ENCODE measurements at regions not wholly inside any gene's neighbourhood (a gene's known extent, or its start where the extent isn't known, plus 50 kb on each side); places are given as distances from the start of the nearest gene placed in this dataset.

DNA sequence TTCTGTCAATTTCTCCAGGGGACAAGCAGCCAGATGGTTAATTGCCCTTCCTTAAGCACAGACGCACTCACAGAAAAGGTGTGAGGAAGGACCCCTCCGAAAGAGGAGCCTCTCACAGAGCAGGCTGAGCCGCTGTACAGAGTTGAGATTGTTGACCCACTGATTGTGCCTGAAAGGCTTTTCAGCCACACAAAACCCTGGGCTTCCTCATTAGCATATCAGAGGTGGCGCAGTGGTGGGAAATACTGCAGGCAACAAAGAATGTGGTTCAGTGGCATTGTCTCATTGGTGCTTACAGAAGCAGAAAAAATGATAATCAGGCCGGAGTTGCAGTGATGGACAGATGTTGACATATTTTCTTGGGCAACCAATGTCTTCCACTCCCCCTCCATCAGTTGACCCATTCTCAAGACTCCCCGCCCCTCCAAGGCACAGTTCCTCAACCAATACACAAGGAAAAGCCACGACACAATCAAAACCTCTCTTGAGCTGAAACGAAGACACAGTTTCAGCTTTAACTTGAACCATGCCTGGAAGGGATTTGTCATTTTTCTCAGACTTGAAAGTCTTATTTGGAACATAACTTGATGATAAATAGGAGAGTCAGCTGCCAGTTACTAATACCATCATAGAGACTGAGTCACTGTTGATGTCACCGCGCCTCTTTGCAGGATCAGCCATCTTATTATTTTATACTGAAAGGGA is 53.1 kb downstream of the ATXN3L start:
- peak in 2 of 4 experiments; percentile 21 to 31 for DNase-seq

DNA sequence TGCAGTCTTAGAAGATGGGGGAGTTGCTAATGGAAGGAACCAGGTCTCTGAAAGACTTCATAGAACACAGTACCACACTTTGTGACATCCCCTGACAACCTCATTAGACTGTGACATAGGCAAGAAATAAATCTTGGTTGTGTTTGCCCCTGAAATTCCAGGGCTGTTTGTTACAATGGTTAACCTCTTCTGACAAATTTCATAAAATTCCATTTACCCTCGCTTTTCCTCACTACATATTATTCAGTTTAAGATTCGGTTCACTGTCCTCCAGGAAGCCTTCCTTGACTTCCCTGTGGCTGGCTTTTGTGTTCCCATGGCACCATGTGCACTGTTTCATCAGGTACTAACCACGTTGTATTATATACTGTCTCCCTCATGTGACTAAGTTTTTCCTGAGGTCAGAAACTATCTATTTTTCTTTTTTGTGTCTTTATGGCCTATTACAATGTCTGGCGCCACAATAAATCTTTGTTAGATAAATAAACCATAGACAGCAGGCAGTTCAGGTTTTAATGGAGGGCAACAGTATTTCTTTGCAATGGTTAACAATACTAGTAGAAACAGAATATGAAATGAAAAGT is 54.2 kb downstream of the ATXN3L start:
- DNase-seq = no peak

DNA sequence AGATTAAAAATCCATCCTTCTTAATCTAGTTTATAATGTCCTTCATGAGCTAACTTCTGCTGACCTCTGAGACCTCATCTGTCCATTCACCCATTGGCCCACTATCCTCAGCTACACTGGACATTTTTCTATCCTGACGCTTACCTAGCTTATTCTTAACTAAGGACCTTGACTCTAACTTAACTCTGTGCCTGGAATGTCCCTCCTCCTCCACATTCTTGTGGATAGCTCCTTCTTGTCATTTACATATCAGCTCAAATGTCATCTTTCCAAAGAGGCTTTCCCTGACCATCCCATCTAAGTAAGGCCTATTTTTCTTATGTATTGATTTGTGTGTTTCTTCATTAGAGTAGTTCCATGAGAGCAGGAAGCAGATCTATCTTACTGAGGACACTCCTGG is 54.7 kb downstream of the ATXN3L start:
- DNase-seq = no peak

DNA sequence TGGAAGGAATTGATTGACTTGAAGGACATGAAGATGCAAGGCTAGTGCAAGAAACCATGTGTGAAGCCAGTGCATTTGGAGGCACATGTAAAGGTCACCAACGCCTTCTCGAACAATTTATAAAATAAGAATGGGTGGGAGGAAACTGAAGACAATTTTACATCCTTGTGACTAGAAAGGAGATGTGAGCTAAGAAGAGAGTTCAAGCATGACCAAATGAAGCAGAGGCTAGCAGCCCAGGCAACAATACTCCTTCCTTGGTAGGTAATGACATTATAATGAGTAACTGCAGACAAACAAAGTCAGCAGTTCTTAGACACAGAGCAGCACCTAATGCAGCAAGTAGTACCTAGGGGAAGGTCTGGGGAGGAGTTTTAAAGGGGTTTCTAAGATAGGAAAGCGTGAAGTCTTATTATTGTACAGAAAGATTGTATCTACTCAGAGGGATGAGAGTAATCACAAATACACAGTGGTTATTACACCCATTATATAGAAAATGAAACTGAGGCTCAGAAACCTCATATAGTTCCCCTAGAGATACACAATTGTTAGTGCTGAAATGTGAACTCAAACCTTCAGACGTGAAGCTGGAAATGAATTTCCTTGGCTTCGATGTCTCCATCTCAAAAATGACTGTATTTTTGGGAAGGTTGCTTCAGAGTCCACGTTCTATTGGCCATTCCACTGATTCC is 56.1 kb downstream of the ATXN3L start:
- no peak for DNase-seq

DNA sequence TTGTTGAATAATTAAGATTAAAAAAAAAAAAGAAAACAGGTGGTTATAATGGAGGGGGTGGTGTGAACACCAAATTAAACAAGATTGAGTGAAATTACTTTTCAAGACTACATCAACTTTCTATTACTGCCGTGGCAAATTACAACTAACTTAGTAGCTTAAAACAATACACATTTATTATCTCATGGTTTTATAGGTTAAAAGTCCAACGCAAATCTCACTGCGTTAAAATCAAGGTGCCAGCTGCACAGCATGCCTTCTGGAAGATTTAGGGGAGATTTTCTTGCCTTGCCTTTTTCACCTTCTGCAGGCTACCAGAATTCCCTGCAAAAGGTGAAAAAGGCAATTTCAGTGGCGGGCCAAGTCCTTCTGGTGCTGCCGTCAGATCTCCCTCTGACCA is 58.5 kb downstream of the ATXN3L start:
- DNase-seq = no peak

DNA sequence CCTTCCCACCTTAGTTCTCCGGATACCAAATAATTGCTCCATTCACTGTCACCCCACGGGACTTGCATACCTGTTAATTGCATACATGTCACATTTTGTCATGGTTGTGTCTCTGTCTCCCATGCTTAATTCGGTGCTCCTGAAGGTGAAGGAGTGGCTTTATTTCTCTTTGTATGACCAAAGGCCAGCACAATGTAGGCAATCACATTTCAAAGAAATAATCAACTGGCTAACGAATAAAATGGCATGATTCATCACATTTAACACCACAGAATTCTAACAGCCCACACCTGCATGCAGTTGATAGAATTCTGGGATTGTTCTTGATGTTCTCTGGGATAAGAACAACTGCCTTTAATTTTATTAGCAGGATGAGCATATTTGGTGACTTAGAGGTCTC is 59.3 kb downstream of the ATXN3L start:
- DNase-seq = no peak

DNA sequence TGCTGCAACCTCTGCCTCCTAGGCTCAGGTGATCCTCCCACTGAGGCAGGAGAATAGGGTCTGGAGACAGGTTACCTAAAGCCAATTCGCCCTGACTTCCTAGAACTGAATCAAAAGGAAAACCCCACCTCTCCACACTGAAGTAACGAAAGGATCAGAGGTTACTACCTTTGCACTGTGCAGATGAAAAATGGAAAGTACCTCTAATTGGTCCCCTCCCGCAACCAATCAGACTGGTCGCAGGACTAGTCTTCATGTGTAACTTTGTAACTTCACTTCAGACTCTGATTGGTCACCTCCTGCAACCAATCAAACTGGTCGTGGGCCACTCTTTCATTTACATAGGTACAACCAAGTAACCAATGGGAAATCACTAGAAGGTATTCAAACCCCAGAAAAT is 61.1 kb downstream of the ATXN3L start:
- no peak for DNase-seq

DNA sequence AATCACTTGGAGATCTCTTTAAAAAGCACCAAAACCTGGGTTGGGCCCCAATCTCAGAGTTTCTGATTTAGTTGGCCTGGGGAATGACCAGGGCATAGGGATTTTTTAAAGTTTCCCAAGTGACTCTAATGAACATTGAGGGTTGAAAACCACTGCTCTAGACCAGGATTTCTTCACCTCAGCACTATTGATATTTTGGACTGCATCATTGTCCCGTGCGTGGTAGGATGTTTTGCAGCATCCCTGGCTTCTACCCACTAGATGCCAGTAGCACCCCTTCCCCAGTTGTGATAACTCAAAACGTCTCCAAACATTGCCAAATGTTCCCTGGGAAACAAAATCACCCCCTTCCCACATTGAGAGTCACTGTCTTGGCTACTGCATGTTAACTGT is 61.8 kb downstream of the ATXN3L start:
- DNase-seq = no peak

DNA sequence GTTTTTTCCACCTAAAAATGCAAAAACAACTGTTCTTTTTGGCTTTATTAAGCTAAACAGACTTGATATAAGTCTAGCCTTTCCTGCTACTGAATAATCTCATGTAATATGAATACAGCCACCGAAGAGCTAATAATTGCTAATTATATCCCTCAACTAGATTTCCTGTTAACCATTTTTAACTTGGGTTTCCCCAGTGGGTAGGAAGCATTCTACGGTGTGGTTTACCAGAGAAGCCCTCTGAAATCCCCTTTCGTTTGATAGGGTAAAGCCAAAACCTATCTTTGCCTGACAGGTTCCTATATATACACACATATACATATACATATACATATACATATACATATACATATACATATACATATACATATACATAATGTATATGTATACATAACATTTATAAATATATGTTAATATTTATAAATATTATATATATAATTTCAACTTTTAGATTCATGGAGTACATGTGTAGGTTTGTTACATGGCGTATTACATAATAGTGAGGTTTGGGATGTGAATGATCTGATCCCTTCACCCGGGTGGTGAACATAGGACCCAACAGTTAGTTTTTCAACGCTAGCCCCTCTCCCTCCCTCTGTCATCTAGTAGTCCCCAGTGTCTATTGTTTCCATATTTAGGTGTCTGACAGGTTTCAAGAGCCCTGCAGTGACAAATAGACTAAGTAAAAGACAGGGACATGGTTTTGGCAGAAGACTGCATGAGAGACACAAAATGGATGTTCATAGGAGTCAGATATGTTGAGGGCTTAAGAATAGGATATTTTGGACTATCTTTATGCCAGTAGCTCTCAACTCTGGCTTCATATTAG is 62.4 kb downstream of the ATXN3L start:
- no peak for DNase-seq

DNA sequence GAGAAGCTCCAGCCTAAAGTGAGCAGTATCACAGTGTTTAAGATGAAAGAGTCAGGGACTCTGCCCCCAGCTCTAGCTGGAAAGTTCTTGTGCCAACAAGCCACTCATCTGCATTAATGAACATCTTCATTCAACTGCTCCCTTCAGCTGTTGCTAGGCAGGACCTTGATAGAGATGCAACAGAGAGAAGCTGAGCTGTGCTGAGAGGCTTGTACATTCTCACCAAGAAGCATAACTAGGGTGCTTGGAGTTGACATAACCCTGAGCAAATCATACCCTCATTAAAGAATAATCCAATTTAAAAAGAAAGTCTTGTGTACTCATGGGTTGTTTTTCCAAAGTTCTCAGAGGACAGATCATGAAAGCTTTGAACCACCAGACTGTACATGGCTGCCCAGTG is 63.2 kb downstream of the ATXN3L start:
- no peak for DNase-seq

DNA sequence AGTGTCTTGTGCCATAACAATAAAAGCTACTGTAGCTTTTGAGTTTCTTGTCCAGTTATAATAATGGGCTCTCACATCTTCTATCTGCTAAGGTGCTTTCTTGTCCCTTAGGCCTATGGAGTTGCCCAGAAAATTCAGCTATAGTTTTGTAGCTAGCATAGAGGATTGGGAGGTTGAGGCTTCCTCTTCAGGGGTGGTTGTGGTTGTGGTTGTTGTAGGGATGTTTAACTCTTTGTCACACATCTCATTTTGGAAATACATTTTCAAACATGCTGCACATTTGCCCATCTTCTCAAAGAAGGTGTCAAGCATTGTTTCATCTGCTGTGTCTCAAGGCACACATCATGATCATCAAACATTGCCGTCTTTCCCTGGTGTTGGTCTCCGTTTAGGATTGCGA is 65.0 kb downstream of the ATXN3L start:
- DNase-seq = no peak

DNA sequence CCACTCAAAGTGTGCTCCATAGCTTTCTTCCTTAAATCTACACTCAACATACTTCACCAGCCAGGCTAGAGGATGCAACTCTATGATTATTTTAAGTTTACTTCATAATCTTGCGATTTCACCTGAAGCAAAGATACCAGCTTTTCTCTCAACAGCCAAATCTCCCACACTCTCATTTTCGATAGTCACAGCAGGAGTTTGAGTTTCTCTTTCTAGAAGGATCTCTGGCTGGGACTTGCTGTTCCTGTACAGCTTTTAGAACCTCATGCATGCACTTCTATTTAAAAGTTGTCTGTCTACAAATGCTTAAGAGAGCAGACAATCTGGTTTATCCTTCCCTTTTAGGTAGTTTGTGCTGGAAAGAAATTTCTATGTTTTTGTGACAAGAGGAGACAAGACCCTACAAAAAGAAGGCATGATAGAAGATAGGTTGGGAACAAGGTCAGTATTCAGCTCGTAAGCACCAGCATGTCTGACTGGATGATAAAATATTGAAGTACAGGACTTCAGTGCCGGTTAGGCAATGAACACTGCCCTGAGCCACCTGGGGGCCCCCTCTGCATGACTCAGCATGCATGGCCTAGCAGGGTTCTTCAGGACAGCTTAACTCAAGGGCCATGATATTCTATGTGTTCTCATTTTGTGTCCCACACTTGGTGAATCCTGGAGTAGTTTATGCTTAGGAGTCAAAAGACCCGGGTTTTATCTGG is 65.6 kb downstream of the ATXN3L start:
- peak in 1 of 4 experiments; percentile 3 for DNase-seq

DNA sequence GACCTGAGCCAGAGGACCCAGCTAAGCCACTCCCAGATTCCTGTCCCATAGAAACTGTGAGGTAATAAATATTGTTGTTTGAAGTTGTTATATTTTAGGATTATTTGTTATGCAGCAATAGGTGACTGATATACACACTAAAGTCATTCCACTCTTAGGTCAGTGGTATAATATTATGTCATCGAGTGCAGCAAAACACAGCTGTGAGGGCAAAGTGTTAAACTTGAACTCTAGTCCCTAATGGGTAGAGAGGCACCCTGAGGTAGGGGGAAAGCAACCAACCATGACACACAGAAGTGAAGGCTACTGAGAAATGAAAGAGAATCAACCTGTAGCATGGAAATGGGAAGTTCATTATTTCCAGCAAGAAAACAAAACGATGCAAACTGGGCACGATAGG is 66.6 kb downstream of the ATXN3L start:
- DNase-seq = peak in 1 of 4 experiments; percentile 9

DNA sequence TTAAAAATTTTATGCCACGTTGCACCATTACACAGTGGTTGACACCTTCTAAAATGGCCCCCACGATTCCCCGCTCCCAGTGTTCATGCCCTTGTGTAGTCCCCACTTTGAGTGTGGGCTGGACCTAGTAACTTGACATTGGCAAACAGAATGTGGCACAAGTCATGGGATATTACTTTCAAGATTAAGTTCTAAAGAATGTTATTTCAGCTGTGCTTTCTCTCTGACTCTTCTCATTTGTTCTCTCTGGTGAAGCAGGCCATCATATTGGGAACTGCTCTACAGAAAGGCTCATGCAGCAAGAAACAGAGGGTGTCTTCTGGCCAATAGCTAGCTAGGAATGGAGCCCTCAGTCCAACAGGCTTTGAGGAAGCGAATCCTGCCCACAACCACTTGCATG is 67.1 kb downstream of the ATXN3L start:
- DNase-seq = peak in 1 of 4 experiments; percentile 12

DNA sequence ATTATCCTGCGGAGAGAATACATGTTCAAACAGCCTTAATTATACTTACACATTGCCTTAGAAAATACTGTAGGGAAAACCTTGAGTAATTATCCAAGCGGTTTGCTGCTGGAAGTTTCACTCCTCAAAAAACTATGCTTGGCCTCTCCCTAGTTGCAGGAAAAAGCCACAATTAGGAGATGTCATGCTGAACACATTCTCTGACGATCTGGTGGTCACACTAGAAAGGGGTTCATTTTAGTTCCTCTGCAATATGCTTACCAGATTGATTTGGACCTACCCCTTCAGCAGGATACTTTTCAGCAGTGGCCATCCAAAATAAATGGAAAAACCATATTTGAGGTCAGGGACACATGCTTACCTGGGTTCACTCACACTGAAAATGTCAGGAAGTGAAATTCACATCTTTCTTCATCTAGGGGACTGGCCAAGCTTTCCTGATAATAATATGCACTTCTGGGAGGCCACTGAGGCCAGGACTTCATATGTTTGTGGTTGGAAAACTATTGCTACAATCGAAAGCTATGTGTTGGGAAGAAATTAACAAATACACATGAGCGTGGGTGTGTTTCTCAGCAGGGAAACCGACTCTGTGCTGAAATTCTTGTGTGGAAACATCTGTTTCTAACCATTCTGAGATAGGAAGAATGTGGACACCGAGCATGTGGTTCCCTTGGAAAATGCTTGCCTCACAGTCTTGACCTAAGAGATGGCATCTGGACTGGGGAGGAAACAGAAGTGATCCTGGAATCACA is 68.8 kb downstream of the ATXN3L start:
- peak; percentile 80 to 95 (median 86) for DNase-seq

DNA sequence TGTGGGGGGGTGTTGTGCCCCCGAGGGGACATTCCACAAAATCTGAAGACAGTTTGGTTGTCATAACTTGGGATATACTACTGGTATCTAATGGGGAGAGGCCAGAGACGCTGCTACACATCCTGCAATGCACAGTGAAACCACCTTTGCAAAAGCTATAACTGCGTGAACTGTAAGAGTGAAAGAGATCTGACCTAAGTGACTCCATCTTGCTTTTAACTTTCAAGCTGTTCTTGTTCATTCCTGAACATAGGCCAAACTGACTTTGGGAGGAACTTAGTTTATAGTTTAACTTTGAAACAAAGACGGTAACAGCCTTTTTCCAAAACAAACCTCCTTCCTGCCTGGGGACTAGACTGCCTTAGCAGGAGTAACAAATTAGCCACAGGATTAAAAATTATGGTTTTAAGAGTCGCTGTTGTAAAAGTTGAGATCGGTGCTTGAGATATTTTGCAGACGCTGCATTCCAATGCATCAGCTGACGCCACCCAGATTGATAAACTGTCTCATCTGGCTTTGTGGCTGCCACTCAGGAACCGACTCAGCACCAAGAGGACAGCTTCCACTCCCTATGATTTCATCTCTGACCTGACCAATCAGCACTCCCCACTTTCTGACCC is 70.9 kb downstream of the ATXN3L start:
- no peak for DNase-seq

DNA sequence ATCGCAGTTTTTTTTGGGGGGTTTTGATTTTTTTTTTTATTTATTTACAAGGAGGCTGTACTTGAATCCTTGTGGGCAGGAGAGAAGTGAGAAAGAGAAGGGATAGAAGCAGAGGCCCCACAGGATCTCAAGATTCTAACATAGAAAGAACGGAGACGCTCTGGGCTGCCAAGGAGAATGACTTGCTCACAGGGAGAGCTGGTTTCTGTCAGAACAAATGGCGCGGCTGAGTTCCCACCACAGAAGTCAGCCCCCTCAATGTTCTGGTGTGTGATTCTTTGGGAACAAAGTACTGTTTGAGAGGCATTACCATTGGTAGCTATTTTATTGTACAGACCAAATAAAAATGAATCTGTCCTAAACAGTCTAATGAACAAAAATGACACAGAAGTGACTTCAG is 80.6 kb downstream of the ATXN3L start:
- no peak for DNase-seq

DNA sequence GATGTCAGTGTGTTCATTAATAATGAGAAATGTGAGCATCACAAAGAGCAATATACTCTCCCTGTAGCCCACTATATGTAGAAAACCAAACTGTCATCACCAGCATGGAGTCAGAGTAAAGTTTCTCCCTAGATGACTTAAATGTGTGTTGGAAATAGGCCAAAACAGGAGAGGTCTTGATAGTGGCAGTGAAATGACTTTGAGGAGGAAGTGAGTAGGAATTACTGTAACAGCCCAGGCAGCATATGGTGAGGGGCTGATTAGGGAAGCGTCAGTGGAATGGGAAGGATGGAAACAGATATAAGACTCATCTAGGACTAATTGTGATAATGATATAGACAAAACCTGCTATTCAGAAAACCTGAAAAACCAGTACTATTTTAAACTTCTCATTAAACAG is 83.9 kb downstream of the ATXN3L start:
- peak in 2 of 4 experiments; percentile 34 to 36 for DNase-seq

DNA sequence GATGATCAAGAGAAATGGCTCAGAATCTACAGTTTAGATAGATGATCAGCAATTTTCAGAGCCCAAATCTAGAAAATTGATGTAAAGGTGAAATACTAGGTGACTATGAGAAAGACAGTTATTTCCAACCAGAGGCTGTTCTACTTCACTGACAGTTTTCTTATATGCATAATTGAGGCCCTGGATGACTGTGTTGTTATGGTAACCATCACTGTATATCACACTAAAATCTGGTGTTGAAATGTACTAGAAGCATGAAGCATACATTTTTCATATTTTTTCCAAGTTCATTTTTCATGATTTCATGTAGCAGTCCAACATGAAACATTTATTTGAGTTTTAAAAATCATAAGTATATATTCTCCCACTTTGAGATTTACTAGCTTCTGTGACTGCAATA is 87.4 kb downstream of the ATXN3L start:
- no peak for DNase-seq

DNA sequence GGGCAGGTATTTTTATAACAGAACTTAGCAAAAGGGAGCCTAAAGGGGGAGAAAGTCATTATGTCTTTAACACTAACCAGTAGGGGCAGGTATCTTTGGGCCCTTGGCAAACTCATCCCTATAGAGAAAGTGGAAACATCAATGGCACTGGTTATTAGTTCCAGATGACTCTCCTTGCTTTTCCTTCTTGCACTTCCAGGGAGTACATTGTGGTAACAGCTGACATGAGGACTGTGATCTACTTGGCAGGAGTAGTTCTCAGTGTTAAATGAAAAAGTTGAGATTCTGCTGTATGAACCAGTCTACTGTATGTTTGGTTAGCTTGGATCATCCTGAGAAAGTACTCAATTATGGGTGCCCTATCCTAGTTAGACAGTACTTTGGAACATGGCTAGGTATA is 93.6 kb downstream of the ATXN3L start:
- no peak for DNase-seq

DNA sequence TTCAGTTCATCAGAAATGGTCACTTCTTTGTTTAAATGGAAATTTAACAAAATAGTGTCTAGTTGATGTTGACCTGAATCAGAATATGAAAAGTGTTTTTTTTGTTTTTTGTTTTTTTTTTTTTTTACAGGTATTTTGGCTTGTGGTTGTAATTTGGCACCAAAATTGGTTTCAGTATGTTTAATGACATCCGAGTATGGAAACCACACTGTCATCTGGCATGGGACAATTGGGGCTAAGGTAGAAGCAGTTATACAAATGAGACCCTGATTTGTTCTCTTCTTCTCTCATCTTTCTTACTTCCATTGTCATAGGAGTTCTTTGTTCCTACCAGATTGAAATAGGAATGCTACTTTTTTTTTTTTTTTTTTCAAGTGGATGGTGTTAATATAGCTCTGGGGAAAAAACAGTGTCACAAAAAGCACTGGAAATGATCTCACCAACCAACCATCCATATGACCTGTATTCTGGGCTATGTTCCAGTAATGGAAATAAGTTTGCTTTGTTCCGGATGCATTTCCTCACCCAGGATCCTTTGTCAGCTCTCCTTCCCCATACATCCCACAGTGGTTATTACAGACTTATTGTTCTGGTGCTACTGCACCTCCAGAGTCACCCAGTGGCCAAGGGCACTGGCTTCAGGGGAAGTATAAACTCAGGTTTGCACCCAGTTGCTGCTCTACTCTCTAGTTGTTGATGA is 95.8 kb downstream of the ATXN3L start:
- peak in 3 of 4 experiments; percentile 5 to 40 (median 8) for DNase-seq

Data from suppressor macrophage (primary cell).